Activated T-helper 2 cell treated with anti-CD3 and anti-CD28 coated beads, Interferon-gamma antibody, Interleukin-2, Interleukin-4, amounts not matched to agents 10 μg/mL and 5 μg/mL and 100 μg/mL, durations not matched to agents 14 hours and 24 hours and 36 hours (primary cell): ENCODE measurements at regions not wholly inside any gene's neighbourhood (a gene's known extent, or its start where the extent isn't known, plus 50 kb on each side); places are given as distances from the start of the nearest gene placed in this dataset.

ENCODE experiments used
- DNase-seq: peaks from one replicate; pipeline ENCODE4 v3.0.0; 2021; ENCODE audit warnings: low spot score
- H3K27ac Mint-ChIP-seq: one replicate; pipeline ENCODE4 v1.8.0; 2021; ENCODE audit warnings: mixed read lengths
- H3K27me3 Mint-ChIP-seq: one replicate; pipeline ENCODE4 v1.8.0; 2021; ENCODE audit warnings: low read depth, mixed read lengths
- H3K36me3 Mint-ChIP-seq: one replicate; pipeline ENCODE4 v1.8.0; 2021; ENCODE audit warnings: low read depth, mixed read lengths
- H3K4me1 Mint-ChIP-seq: one replicate; pipeline ENCODE4 v1.8.0; 2021; ENCODE audit warnings: low read depth, mixed read lengths
- H3K4me3 Mint-ChIP-seq: one replicate; pipeline ENCODE4 v1.8.0; 2021; ENCODE audit warnings: low read depth, mild to moderate bottlenecking, moderate library complexity, mixed read lengths
- H3K9me3 Mint-ChIP-seq: one replicate; pipeline ENCODE4 v1.8.0; 2021; ENCODE audit warnings: mixed read lengths
- intact Hi-C: fragments of 100-400 bp; cut with micrococcal nuclease; formaldehyde crosslinking; loops from one replicate; pipeline ENCODE4 v1.15.1; 2023

GRCh38 chr12:97275256-97275655, 187.3 kb upstream of the RMST start:
- intact Hi-C loops, result no loop called here
- H3K4me1 Mint-ChIP-seq, result no peaks in the 10 kb centered on the region

GRCh38 chr12:97275728-97276590, 186.6 kb upstream of the RMST start:
- Mint-ChIP-seq H3K27me3 (peaks cover 7% of the 10 kb centered on the region), H3K4me1 (no peaks in the 10 kb centered on the region), H3K36me3 (no peaks in the 10 kb centered on the region), H3K27ac (no peak overlapping the region), H3K9me3 (no peaks in the 10 kb centered on the region), H3K4me3 (no peak overlapping the region)
- intact Hi-C loops, result no loop called here
- DNase-seq, result no peak

More at GRCh38 chr12:97275256-97275655, 187.3 kb upstream of the RMST start:
- Mint-ChIP-seq H3K27me3 (peaks cover 7% of the 10 kb centered on the region), H3K36me3 (no peaks in the 10 kb centered on the region), H3K9me3 (no peaks in the 10 kb centered on the region), H3K27ac (no peak overlapping the region), H3K4me3 (no peak overlapping the region)
- DNase-seq, result no peak

GRCh38 chr12:97276661-97277429, 185.8 kb upstream of the RMST start:
- no peak overlapping the region for H3K4me3 Mint-ChIP-seq
- H3K9me3 Mint-ChIP-seq, result no peaks in the 10 kb centered on the region
- H3K4me1 Mint-ChIP-seq, result no peaks in the 10 kb centered on the region
- H3K27ac Mint-ChIP-seq, result no peak overlapping the region
- no peak for DNase-seq
- intact Hi-C loops, result no loop called here
- H3K27me3 Mint-ChIP-seq, result peaks cover 7% of the 10 kb centered on the region
- H3K36me3 Mint-ChIP-seq, result no peaks in the 10 kb centered on the region

- no peak overlapping the region for H3K27ac Mint-ChIP-seq
- peaks cover 4% of the 10 kb centered on the region for H3K27me3 Mint-ChIP-seq
- H3K36me3 Mint-ChIP-seq, result no peaks in the 10 kb centered on the region
- DNase-seq, result no peak
- H3K4me1 Mint-ChIP-seq, result no peaks in the 10 kb centered on the region
- H3K9me3 Mint-ChIP-seq, result no peaks in the 10 kb centered on the region
- H3K4me3 Mint-ChIP-seq, result no peak overlapping the region
- intact Hi-C loops, result no loop called here
Observed at GRCh38 chr12:97283297-97283696, 179.3 kb upstream of the RMST start.

- no peaks in the 10 kb centered on the region for H3K4me1 Mint-ChIP-seq
- H3K36me3 Mint-ChIP-seq, result no peaks in the 10 kb centered on the region
- intact Hi-C loops, result no loop called here
- peaks cover 4% of the 10 kb centered on the region for H3K27me3 Mint-ChIP-seq
- no peaks in the 10 kb centered on the region for H3K9me3 Mint-ChIP-seq
- no peak overlapping the region for H3K27ac Mint-ChIP-seq
- DNase-seq, result no peak
- no peak overlapping the region for H3K4me3 Mint-ChIP-seq
Observed at GRCh38 chr12:97288531-97288930, 174.1 kb upstream of the RMST start.

GRCh38 chr12:97292588-97292987, 170.0 kb upstream of the RMST start:
- intact Hi-C loops, result no loop called here
- Mint-ChIP-seq H3K36me3 (no peaks in the 10 kb centered on the region), H3K27me3 (no peaks in the 10 kb centered on the region), H3K27ac (no peak overlapping the region), H3K4me1 (no peaks in the 10 kb centered on the region), H3K9me3 (peaks cover 6% of the 10 kb centered on the region), H3K4me3 (no peak overlapping the region)
- no peak for DNase-seq

GRCh38 chr12:97293541-97293940, 169.1 kb upstream of the RMST start:
- Mint-ChIP-seq H3K9me3 (peaks cover 6% of the 10 kb centered on the region), H3K4me3 (no peak overlapping the region), H3K36me3 (no peaks in the 10 kb centered on the region), H3K27me3 (no peaks in the 10 kb centered on the region), H3K27ac (no peak overlapping the region), H3K4me1 (no peaks in the 10 kb centered on the region)
- DNase-seq, result no peak
- intact Hi-C loops, result no loop called here

GRCh38 chr12:97299847-97300246, 162.8 kb upstream of the RMST start:
- DNase-seq, result no peak
- intact Hi-C loops, result no loop called here
- H3K9me3 Mint-ChIP-seq, result peaks cover 5% of the 10 kb centered on the region
- peaks cover 5% of the 10 kb centered on the region for H3K27me3 Mint-ChIP-seq
- no peak overlapping the region for H3K4me3 Mint-ChIP-seq
- H3K36me3 Mint-ChIP-seq, result no peaks in the 10 kb centered on the region
- H3K4me1 Mint-ChIP-seq, result no peaks in the 10 kb centered on the region
- H3K27ac Mint-ChIP-seq, result no peak overlapping the region

GRCh38 chr12:97300431-97300830, 162.2 kb upstream of the RMST start:
- Mint-ChIP-seq H3K4me1 (no peaks in the 10 kb centered on the region), H3K36me3 (no peaks in the 10 kb centered on the region), H3K27ac (no peak overlapping the region), H3K27me3 (peaks cover 5% of the 10 kb centered on the region), H3K4me3 (no peak overlapping the region), H3K9me3 (no peaks in the 10 kb centered on the region)
- DNase-seq, result no peak
- intact Hi-C loops, result no loop called here

GRCh38 chr12:97300891-97301290, 161.7 kb upstream of the RMST start:
- H3K9me3 Mint-ChIP-seq, result no peaks in the 10 kb centered on the region
- intact Hi-C loops, result no loop called here
- H3K27ac Mint-ChIP-seq, result no peak overlapping the region
- no peak overlapping the region for H3K4me3 Mint-ChIP-seq
- no peaks in the 10 kb centered on the region for H3K4me1 Mint-ChIP-seq
- H3K36me3 Mint-ChIP-seq, result no peaks in the 10 kb centered on the region
- peaks cover 5% of the 10 kb centered on the region for H3K27me3 Mint-ChIP-seq
- no peak for DNase-seq

GRCh38 chr12:97301576-97301975, 161.0 kb upstream of the RMST start:
- Mint-ChIP-seq H3K36me3 (no peaks in the 10 kb centered on the region), H3K9me3 (no peaks in the 10 kb centered on the region), H3K4me3 (no peak overlapping the region), H3K4me1 (no peaks in the 10 kb centered on the region), H3K27me3 (peaks cover 8% of the 10 kb centered on the region), H3K27ac (no peak overlapping the region)
- no peak for DNase-seq
- intact Hi-C loops, result no loop called here

- no peaks in the 10 kb centered on the region for H3K4me1 Mint-ChIP-seq
- H3K4me3 Mint-ChIP-seq, result no peak overlapping the region
- no peaks in the 10 kb centered on the region for H3K9me3 Mint-ChIP-seq
- H3K27me3 Mint-ChIP-seq, result peaks cover 13% of the 10 kb centered on the region
- no peak for DNase-seq
- H3K36me3 Mint-ChIP-seq, result no peaks in the 10 kb centered on the region
- intact Hi-C loops, result no loop called here
- no peak overlapping the region for H3K27ac Mint-ChIP-seq
Observed at GRCh38 chr12:97305651-97306050, 157.0 kb upstream of the RMST start.

GRCh38 chr12:97306147-97306546, 156.5 kb upstream of the RMST start:
- H3K27me3 Mint-ChIP-seq, result peaks cover 13% of the 10 kb centered on the region
- no peaks in the 10 kb centered on the region for H3K36me3 Mint-ChIP-seq
- no peak overlapping the region for H3K27ac Mint-ChIP-seq
- intact Hi-C loops, result no loop called here
- H3K4me1 Mint-ChIP-seq, result no peaks in the 10 kb centered on the region
- no peak for DNase-seq
- H3K4me3 Mint-ChIP-seq, result no peak overlapping the region
- H3K9me3 Mint-ChIP-seq, result no peaks in the 10 kb centered on the region
